T1000 (cell line): ENCODE measurements at regions not wholly inside any gene's neighbourhood (a gene's known extent, or its start where the extent isn't known, plus 50 kb on each side); places are given as distances from the start of the nearest gene placed in this dataset.

Source experiments
- DNase-seq: peaks from one replicate; lab custom pipeline; 2025; ENCODE audit warnings: mixed read lengths; lab: John Stamatoyannopoulos, UW

DNA sequence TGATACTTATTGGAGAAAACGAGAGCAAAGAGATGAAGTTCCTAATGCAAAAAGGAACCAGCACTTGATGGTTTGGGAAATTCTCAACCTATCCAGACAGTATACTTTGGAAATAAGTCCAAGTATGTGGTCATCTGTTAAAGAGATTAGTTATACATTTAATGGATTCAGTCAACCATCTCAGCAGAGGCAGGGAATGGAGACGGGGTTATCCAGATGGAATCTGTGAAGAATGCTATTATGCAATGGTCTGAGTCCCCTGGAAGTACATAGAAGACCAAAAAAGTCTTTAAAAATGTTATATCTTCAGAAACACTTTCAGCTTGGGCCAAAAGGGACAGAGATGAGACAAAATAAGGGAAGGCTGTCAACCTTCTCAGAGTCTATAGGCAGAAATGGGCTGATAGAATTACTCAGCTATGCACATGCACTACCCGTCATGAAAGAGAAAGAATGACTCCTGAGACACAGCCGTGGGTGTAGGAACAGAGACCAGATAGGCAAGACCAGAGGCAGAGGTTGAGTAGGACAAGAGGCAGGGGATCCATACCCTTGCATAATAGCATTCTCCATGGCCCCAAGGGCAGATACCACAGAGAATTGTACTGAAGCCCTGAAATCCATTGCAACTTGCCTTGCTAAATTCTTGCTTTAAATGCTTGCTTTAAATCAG is 738.8 kb upstream of the POT1 start:
- DNase-seq, result no peak

DNA sequence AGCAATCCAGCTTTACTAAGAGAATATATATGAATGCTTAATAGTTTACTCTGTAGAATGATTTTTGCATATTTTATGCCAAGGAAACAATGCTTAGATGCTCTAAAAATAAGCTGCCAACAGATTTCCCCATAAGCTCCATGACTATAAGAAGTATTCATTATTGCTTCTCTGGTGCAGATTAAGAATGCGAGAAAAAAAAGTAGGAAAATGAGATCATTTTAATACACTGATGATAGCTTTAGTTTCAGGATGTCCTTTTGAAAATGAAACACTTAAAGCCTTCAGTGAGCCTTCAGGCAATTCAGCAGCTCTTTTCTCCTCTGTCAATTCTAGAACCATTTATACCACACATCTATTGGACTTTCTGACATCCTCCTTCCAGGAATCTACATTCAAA is 735.0 kb upstream of the POT1 start:
- DNase-seq, result no peak

DNA sequence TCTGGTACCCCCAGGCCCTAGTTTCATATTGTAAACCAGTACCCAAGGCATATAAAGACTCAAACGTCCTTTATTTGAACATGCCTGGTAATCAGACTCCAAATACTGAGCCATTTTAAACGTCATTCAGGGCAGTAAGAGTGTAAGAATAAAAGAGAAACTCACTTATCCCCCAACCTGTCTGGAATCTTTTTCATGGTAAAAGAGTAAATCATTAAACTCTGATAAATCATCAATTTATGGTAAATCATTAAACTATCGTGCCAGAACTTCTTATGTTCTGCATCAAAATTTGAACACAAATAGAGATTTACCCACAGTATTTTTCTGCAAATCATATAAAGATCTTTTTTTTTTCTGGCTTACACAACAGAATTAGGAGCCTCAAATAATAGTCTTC is 734.3 kb upstream of the POT1 start:
- DNase-seq, result no peak

DNA sequence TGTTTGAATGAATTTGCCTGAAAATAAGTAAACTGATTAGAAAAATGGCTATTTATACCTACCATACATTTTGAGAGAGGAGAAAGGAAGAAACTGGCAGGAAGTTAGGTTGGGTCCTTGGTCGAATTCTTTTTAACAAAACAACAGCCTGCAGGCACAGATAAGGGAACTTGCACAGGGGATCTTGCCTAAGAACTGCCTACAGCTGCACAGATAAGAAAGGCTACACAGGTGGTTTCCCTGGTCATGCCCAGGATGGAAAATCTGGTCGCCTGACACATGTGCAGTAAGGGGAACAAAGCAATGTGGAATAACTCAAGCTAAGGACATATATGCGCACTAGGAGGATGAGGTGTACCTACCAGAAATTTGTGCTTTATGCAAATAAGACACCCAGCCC is 732.1 kb upstream of the POT1 start:
- DNase-seq, result no peak

GRCh38 chr7:125661006-125661405 is 731.4 kb upstream of the POT1 start:
- no peak for DNase-seq

DNA sequence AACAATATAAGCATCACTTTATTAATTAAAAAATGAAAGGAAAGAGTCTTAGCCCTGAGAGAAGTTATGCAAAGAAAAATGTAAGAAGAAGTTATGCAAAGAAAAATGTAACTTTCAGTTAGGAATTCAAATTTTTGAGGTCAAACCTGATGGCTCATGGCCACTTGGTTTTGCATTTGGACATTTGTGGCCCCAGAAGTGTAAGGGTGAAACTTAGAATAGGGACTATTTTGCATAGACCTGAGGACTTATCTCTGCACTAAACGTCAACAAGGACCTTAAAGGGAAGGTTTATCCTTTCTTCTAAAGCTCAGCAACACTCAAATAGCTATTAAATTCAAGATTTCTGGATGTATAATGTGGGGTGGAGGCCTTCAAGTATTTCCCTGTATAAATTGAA is 724.5 kb upstream of the POT1 start:
- no peak for DNase-seq

GRCh38 chr7:125651823-125652528 is 722.4 kb upstream of the POT1 start:
- no peak for DNase-seq

DNA sequence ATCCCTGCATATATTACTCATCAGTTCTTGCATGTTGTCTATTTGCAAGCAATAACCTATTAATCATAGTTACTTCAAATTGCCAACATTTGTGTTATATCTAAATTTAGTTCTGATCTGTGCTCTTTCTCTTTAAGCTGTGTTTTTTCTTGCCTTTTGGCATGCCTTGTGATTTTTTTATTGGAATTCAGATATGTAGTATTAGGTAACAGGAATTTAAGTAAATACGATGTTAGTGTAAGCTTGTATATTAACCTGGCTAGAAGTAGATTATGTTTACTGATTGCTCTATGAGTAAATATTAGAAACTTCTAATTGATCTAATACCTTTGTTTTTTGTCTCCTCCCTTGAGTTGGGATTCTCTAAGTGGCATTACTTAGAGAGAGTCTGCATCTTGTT is 718.9 kb upstream of the POT1 start:
- DNase-seq, result no peak

DNA sequence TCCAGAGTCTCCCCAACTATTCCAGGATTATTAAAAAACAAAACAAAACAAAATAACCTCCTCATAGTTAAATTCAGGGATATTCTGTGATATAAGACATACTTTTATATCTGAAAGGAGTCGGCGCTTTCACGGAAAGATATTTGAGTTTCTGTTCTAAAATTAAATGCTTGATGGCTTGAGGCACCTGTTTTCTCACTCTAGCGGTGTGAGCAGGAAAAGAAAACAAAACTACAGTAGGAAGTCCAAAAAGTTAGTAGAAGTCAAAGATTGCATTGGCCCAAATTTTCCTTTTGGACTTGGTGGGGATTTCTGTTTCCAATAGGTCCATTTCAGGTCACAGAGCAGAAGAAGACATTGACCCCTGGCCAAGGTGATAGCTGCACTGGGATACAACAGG is 716.1 kb upstream of the POT1 start:
- DNase-seq, result no peak

DNA sequence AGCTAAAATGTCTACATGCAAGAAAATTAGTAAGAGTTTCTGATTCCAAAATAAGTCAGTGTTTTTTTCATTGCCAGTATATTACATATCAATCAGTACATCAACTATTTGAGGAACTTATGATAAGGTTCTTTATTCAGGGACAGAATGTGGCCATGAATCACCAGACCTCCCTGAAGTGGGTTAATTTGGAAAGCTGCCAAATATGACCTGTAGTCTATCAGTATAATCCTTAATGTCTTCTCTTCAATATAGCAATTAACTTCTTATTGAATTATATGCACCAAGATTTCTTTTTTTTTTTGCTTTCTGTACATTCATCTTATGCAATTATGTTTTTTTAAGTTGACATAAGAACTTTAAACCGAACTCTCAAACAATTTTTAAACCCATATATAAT is 714.5 kb upstream of the POT1 start:
- no peak for DNase-seq

DNA sequence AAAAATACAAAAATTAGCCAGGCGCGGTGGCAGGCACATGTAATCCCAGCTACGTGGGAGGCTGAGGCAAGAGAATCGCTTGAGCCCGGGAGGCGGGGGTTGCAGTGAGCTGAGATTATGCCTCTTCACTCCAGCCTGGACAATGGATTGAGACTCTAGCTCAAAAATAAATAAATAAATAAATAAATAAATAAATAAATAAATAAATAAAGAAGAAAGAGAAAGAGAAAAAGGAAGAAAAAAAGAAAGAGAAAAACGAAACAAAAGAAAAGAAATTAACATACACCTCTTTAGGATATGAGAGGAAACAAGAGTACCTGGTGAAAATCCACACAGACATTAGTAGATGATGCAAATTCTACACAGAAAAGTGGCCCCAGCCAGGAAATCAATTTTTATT is 713.7 kb upstream of the POT1 start:
- no peak for DNase-seq

GRCh38 chr7:125641884-125642283 is 712.3 kb upstream of the POT1 start:
- DNase-seq, result no peak

- no peak for DNase-seq
Observed at GRCh38 chr7:125636320-125636962, 706.8 kb upstream of the POT1 start.

DNA sequence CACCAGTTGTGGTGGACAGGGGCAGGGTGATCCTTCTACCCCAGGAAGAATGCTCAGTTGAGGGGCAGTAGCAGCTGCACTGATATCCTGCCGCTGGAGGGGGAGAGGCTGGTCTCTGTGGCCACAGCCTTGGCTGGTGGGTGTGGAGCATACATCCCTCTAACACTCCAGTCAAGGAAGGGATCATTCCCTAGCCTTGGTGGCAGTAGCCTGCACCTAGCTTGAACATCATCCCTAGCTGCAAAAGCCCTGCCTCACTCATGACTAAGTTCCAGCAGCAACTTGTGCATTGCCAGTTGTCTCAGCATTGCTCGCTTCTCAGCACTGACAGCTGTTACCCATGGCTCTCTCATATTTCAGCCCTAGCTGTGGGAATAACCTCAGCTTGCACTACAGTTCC is 688.9 kb upstream of the POT1 start:
- no peak for DNase-seq

DNA sequence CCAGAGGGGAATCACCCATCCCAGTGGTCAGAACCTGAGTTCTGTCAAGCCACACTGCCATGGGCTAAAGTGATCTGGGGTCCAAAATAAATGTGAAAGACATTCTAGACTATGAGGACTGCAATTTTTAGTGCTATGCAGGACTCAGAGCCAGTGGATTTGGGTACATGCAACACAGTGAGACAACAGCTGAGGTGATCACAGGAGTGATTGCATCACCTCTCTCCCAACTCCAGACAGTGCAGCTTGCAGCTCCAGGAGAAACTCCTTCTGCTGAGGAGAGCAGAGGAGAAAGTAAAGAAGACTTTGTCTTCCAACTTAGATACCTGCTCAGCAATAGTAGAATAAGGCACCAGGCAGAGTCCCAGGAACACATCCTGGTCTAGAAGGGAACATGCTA is 682.0 kb upstream of the POT1 start:
- no peak for DNase-seq

GRCh38 chr7:125606671-125607070 is 677.0 kb upstream of the POT1 start:
- no peak for DNase-seq

DNA sequence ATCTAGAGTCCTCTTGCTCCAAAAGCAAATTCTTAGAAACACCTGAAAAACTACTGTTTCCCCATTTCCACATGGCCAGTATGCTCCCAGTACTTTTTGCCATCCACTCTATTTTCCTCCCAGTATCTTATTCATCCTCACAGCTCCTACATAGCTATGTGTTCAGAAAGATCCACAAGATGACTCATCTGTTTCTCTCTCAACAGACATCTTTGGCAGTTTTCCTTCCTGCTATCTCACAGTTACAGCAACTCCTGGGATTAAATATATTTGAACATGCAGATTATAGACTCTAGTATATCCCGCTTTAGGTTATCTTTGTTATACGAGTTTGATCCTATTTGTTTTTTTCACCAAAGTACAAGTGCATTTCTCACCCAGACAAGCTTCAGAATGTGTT is 675.6 kb upstream of the POT1 start:
- no peak for DNase-seq

- DNase-seq, result no peak
Observed at GRCh38 chr7:125602441-125602840, 672.8 kb upstream of the POT1 start.

- DNase-seq, result peak; percentile 17
Observed at GRCh38 chr7:125599387-125599786, 669.8 kb upstream of the POT1 start.

- no peak for DNase-seq
Observed at GRCh38 chr7:125592331-125592730, 662.7 kb upstream of the POT1 start.

DNA sequence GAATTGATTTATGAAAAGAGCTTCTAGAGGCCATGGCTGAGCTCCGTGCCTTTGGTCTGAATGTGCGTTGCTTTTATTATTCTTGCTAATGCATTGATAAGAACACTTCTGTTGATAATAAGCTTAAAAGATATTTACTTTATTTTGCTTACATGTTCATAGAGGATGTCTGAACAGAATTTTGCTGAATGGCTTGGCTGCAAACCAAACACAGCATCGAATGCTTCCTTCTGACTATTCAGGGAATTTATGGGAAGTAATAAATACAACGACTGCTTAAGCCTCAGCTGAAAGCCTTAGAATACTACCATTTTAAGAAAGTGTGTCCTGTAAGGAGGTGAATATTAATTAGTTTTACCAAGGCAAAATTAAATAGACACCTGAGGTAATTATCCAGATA is 643.5 kb upstream of the POT1 start:
- no peak for DNase-seq

GRCh38 chr7:125572414-125572813 is 642.8 kb upstream of the POT1 start:
- DNase-seq, result no peak

- no peak for DNase-seq
Observed at GRCh38 chr7:125568799-125569198, 639.2 kb upstream of the POT1 start.

DNA sequence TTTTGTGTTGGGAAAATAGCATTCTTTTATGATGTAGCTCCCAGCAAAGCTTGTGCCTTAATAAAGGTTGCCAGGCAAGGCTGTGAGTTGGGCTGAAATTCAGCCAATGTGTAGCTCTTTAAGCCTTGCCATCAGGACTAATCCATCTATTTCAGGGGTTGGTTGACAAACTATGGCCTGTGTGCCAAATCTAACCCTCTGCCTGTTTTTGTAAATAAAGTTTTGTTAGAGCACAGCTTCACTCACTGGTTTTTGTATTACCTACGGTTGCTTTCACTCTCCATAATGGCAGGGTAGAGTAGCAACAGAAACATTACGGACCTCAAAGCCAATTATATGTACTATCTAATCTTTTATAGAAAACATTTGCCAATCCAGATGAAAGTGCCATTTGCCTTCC is 638.1 kb upstream of the POT1 start:
- no peak for DNase-seq
